CD4-positive, alpha-beta memory T cell (primary cell): ENCODE measurements at regions not wholly inside any gene's neighbourhood (a gene's known extent, or its start where the extent isn't known, plus 50 kb on each side); places are given as distances from the start of the nearest gene placed in this dataset.

Experiments
- CTCF ChIA-PET: fragments of 350-600 bp; sonication (Branson Sonifier 250); formaldehyde crosslinking; loops from one replicate; lab custom pipeline; 2021; ENCODE audit warnings: inconsistent platforms; ENCODE audit not compliant: partially characterized antibody; lab: Charles Lee
- POLR2A ChIA-PET: fragments of 350-600 bp; sonication (Branson Sonifier 250); formaldehyde crosslinking; loops from one replicate; lab custom pipeline; 2021; ENCODE audit not compliant: partially characterized antibody; lab: Charles Lee
- DNase-seq, 5 donors: peaks; one replicate each; pipeline versions ENCODE4 v3.0.0 to v3.0.0-alpha.2; 2020 to 2022; ENCODE audit warnings: mixed read lengths in 1 of 5
- H3K27ac ChIP-seq: one replicate; pipeline ENCODE4 v1.7.0; 2013; ENCODE audit warnings: low read depth, low read length
- H3K27me3 ChIP-seq: 2 replicates; pipeline ENCODE4 v1.7.0; 2013; ENCODE audit warnings: mild to moderate bottlenecking, low read length, moderate library complexity; ENCODE audit not compliant: insufficient read depth
- H3K36me3 ChIP-seq: 2 replicates; pipeline ENCODE4 v1.7.0; 2013; ENCODE audit warnings: mild to moderate bottlenecking, low read length, moderate library complexity; ENCODE audit not compliant: insufficient read depth
- H3K4me1 ChIP-seq: 2 replicates; pipeline ENCODE4 v1.7.0; 2013; ENCODE audit warnings: mild to moderate bottlenecking, low read length, moderate library complexity; ENCODE audit not compliant: insufficient read depth
- H3K4me3 ChIP-seq, 2 donors: one replicate each; pipeline ENCODE4 v1.7.0; 2013; ENCODE audit warnings: low read length in 2 of 2, mild to moderate bottlenecking in 1 of 2
- H3K9me3 ChIP-seq, 2 donors: one replicate each; pipeline ENCODE4 v1.7.0; 2013; ENCODE audit warnings: low read length in 2 of 2, control low read depth in 1 of 2; ENCODE audit not compliant: control insufficient read depth in 1 of 2
- H3K27ac Mint-ChIP-seq, 7 donors: one replicate each; pipeline ENCODE4 v1.8.0; 2020 to 2021; ENCODE audit warnings: mixed read lengths in 7 of 7, mild to moderate bottlenecking in 6 of 7, inconsistent platforms in 3 of 7, moderate library complexity in 3 of 7
- H3K27me3 Mint-ChIP-seq, 2 donors: one replicate each; pipeline ENCODE4 v1.8.0; 2020 to 2021; ENCODE audit warnings: mixed read lengths in 2 of 2
- H3K36me3 Mint-ChIP-seq, 2 donors: one replicate each; pipeline ENCODE4 v1.8.0; 2020 to 2021; ENCODE audit warnings: mixed read lengths in 2 of 2, inconsistent platforms in 1 of 2, mild to moderate bottlenecking in 1 of 2
- H3K4me1 Mint-ChIP-seq, 4 donors: one replicate each; pipeline ENCODE4 v1.8.0; 2020 to 2021; ENCODE audit warnings: mixed read lengths in 4 of 4, mild to moderate bottlenecking in 1 of 4
- H3K4me3 Mint-ChIP-seq, 8 donors: one replicate each; pipeline ENCODE4 v1.8.0; 2020 to 2021; ENCODE audit warnings: mixed read lengths in 8 of 8, mild to moderate bottlenecking in 7 of 8, moderate library complexity in 6 of 8, inconsistent platforms in 3 of 8
- H3K9me3 Mint-ChIP-seq, 8 donors: one replicate each; pipeline ENCODE4 v1.8.0; 2020 to 2021; ENCODE audit warnings: mixed read lengths in 8 of 8, mild to moderate bottlenecking in 5 of 8, inconsistent platforms in 3 of 8, moderate library complexity in 1 of 8
- intact Hi-C: fragments of 100-400 bp; cut with micrococcal nuclease; formaldehyde crosslinking; loops from one replicate; pipeline ENCODE4 v1.15.1; 2023

DNA sequence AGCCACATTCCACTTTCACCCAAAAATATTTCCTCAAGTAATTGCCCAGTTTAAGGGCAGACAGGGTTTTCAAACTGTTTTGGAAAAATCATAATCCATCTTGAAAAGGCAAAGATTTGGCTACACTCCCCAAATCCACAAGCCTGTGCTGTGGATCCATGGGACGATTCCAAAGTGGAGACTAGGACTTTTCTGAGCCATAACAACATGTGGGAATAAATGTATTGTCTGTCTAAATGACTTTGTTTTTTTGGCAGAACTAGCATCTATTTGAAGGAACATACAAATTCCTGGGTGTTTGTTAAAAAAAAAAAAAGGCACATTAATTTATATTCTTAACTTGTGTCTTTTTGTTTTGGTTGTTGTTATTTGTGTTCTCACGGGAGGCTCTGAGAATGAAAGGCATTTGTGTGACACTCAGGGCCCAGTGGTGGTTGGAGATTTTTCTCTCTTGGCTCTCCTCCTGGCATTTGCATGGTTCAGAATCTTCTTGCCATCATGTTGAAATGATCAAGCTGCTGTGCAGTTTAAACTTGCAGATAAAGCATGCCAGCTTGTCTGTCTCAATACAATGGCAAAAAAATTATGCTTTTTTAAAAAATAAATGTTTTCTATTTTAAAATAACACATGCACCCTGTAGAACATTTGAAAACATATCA, 277.4 kb downstream of the EN1 start:
- H3K27me3 Mint-ChIP-seq: peaks cover 1 to 2% of the 10 kb centered on the region in 2 donors
- no peak overlapping the region for H3K4me3 Mint-ChIP-seq
- no peak for DNase-seq
- H3K36me3 Mint-ChIP-seq: no peaks in the 10 kb centered on the region
- H3K27ac Mint-ChIP-seq: no peak overlapping the region
- Histone ChIP-seq H3K27me3 (no peaks in the 10 kb centered on the region), H3K4me3 (no peak overlapping the region), H3K4me1 (no peaks in the 10 kb centered on the region), H3K36me3 (no peaks in the 10 kb centered on the region), H3K27ac (no peak overlapping the region), H3K9me3 (no peaks in the 10 kb centered on the region)
- intact Hi-C loops: no loop called here
- no peaks in the 10 kb centered on the region for H3K4me1 Mint-ChIP-seq
- H3K9me3 Mint-ChIP-seq: no peaks in the 10 kb centered on the region
- CTCF ChIA-PET: no interaction called here
- POLR2A ChIA-PET: no interaction called here

DNA sequence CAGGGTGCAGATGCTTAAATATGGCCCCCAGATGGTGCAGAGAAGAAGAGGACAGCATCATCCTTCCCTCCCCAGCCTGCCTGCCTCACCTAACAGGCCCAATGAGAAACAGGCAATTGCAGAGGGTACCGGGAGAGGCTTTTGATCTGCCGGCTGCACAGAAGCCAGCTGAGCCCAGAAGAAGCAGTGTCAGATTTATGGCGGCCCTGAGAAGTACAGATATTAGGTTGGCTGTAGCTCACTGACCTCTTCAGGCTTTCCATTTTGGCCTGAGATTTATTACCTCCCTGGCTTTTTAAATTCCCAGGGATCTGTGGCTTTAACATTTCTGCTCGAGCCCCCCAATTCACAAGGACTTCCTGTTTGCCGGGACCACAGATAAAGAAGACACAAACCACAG, 278.7 kb downstream of the EN1 start:
- ChIA-PET CTCF (no interaction called here), POLR2A (no interaction called here)
- Mint-ChIP-seq H3K9me3 (no peaks in the 10 kb centered on the region), H3K27ac (no peak overlapping the region), H3K36me3 (no peaks in the 10 kb centered on the region), H3K4me3 (no peak overlapping the region), H3K27me3 (peaks cover 1 to 2% of the 10 kb centered on the region in 2 donors), H3K4me1 (no peaks in the 10 kb centered on the region)
- Histone ChIP-seq H3K9me3 (no peaks in the 10 kb centered on the region), H3K4me1 (no peaks in the 10 kb centered on the region), H3K27ac (no peak overlapping the region), H3K27me3 (no peaks in the 10 kb centered on the region), H3K36me3 (no peaks in the 10 kb centered on the region), H3K4me3 (no peak overlapping the region)
- no peak for DNase-seq
- intact Hi-C loops: no loop called here

DNA sequence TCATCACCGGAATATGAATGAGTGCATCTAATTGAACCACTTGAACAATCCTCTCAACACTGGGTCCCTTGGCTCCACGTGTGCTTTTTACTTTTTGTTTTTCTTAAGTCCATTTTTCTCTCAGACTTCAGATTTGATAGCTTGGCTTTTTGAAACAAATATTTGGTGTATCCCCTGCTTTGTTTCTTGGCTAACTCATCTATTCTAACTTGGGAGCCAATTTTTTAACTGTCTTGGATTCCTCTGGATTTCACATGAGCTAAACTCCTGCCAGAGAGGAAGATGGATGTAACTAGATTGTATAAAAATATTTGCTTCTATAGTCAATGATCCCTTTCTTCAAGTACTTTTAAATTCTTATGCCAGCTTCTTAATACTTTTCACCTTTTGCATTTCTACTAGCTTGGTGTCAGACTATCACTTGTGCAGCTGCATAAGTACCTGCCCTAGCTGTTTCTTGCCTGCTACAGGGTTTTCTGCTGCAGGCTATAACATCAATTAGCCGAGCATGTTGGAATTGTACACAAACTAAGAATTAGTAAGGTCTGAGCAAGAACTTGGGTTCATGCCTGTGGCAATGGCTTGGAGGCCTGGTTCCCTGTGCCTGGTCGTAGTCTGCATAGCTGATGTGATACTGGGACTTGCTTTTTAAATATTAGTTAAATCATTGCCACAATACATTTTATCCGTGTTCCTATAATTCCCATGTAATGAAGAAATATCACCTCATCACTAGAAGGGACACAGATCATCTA, 281.5 kb downstream of the EN1 start:
- no peak for DNase-seq
- Histone ChIP-seq H3K36me3 (no peaks in the 10 kb centered on the region), H3K9me3 (no peaks in the 10 kb centered on the region), H3K27me3 (no peaks in the 10 kb centered on the region), H3K4me1 (no peaks in the 10 kb centered on the region), H3K27ac (no peak overlapping the region), H3K4me3 (no peak overlapping the region)
- H3K4me3 Mint-ChIP-seq: no peak overlapping the region
- CTCF ChIA-PET: no interaction called here
- no peak overlapping the region for H3K27ac Mint-ChIP-seq
- POLR2A ChIA-PET: no interaction called here
- H3K36me3 Mint-ChIP-seq: no peaks in the 10 kb centered on the region
- intact Hi-C loops: no loop called here
- peaks cover 0 to 3% (median 0%) of the 10 kb centered on the region in 8 donors for H3K9me3 Mint-ChIP-seq
- no peaks in the 10 kb centered on the region for H3K4me1 Mint-ChIP-seq
- H3K27me3 Mint-ChIP-seq: peaks cover 1 to 2% of the 10 kb centered on the region in 2 donors

DNA sequence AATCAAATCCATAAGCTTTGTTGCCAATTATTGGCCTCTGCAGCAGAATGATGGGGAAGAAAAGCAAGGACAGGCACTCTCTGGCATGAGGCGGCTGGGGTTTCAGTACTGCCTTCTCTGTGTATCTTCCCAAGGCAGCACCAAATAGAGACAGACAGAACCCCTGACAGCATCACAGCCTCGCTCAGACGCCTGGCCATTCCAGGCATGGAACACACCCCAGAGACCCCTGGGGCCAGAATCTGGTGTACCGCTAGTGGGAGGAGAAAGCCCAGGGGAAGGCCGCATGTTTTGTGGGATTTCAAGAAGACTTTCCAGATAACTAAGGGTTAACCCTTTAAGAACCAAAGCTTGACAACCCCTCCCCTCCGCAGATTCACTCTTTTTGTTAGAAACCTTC, 282.1 kb downstream of the EN1 start:
- Mint-ChIP-seq H3K4me1 (no peaks in the 10 kb centered on the region), H3K9me3 (peaks cover 0 to 3% (median 0%) of the 10 kb centered on the region in 8 donors), H3K4me3 (no peak overlapping the region), H3K27me3 (peaks cover 1 to 2% of the 10 kb centered on the region in 2 donors), H3K27ac (no peak overlapping the region), H3K36me3 (no peaks in the 10 kb centered on the region)
- no peaks in the 10 kb centered on the region for H3K27me3 ChIP-seq
- ChIA-PET POLR2A (no interaction called here), CTCF (no interaction called here)
- no peak overlapping the region for H3K4me3 ChIP-seq
- DNase-seq: no peak
- H3K4me1 ChIP-seq: no peaks in the 10 kb centered on the region
- no peak overlapping the region for H3K27ac ChIP-seq
- H3K36me3 ChIP-seq: no peaks in the 10 kb centered on the region
- intact Hi-C loops: no loop called here
- no peaks in the 10 kb centered on the region for H3K9me3 ChIP-seq

DNA sequence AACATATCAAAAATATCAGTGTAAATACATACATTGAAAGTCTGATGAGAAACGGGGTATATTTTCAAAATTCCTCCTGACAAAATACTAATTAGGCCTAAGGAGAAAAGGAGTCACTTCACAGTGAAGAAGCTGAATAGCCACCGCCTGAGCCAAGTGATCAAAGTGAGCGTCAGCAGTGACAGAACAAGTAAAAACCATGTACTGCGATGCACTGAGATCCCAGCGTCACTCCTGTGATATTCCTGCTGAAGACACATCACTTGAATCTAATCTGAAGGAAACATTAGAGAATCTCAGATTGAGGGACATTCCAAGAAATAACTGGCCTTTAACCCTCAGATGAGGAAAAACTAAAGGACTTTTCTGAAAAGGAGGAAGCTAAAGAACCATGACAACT, 285.3 kb downstream of the EN1 start:
- intact Hi-C loops: no loop called here
- ChIA-PET CTCF (interaction anchor here (0.6 kb wide), 1 partner anchor 760 kb away, joined by 3 read pairs; no protein-coding TSS in a partner anchor), POLR2A (no interaction called here)
- H3K9me3 Mint-ChIP-seq: peaks cover 0 to 3% (median 0%) of the 10 kb centered on the region in 8 donors
- peaks cover 0 to 3% of the 10 kb centered on the region in 2 donors for H3K27me3 Mint-ChIP-seq
- Histone ChIP-seq H3K27me3 (no peaks in the 10 kb centered on the region), H3K9me3 (no peaks in the 10 kb centered on the region), H3K4me3 (no peak overlapping the region), H3K36me3 (no peaks in the 10 kb centered on the region), H3K4me1 (no peaks in the 10 kb centered on the region), H3K27ac (no peak overlapping the region)
- H3K27ac Mint-ChIP-seq: no peak overlapping the region
- H3K36me3 Mint-ChIP-seq: no peaks in the 10 kb centered on the region
- H3K4me1 Mint-ChIP-seq: no peaks in the 10 kb centered on the region
- no peak overlapping the region for H3K4me3 Mint-ChIP-seq
- DNase-seq: no peak

DNA sequence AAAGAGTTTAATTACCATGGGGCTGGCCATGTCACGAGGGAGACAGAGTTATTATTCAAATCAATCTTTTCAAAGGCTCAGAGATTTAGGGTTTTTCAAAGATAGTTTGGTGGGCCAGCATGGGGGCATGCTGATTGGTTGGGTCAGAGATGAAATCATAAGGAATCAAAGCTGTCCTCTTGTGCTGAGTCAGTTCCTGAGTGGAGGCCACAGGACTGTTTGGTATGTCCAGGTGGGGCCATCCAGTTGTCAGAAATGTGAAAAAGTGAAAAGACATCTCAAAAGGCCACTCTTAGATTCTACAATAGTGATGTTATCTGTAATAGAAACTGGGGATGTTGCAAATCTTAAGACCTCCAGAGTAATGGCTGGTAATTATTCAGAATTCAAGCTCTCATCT, 288.6 kb downstream of the EN1 start:
- no peak overlapping the region for H3K27ac ChIP-seq
- Mint-ChIP-seq H3K9me3 (peaks cover 0 to 6% (median 3%) of the 10 kb centered on the region in 8 donors), H3K4me1 (no peaks in the 10 kb centered on the region), H3K27ac (no peak overlapping the region), H3K4me3 (no peak overlapping the region), H3K36me3 (no peaks in the 10 kb centered on the region), H3K27me3 (peaks cover 0 to 2% of the 10 kb centered on the region in 2 donors)
- H3K4me1 ChIP-seq: no peaks in the 10 kb centered on the region
- CTCF ChIA-PET: no interaction called here
- no peaks in the 10 kb centered on the region for H3K9me3 ChIP-seq
- H3K4me3 ChIP-seq: no peak overlapping the region
- intact Hi-C loops: no loop called here
- no peaks in the 10 kb centered on the region for H3K27me3 ChIP-seq
- POLR2A ChIA-PET: no interaction called here
- no peaks in the 10 kb centered on the region for H3K36me3 ChIP-seq
- no peak for DNase-seq

DNA sequence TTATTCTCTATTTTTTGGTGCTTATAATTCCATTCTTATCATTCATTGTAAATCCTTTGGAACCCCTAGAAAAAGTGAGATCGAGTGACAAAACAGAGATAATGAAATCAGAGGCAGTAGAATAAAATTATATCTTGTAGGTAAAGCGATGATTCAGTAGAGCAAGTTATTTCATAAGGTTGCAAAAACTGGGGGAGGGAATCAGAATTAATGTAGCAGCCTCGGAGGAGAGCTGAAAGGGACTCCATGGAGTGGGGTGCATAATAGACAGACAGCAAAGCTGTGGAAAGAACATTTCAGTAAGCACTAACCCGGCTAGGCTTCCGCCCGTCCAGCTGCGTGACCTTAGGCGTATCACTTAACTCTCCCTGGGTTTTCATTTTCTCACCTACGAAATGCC, 289.7 kb downstream of the EN1 start:
- Mint-ChIP-seq H3K4me1 (no peaks in the 10 kb centered on the region), H3K4me3 (no peak overlapping the region), H3K9me3 (peaks cover 0 to 8% (median 4%) of the 10 kb centered on the region in 8 donors), H3K36me3 (no peaks in the 10 kb centered on the region), H3K27ac (no peak overlapping the region), H3K27me3 (peaks cover 2% of the 10 kb centered on the region in 2 donors)
- ChIA-PET POLR2A (no interaction called here), CTCF (no interaction called here)
- H3K9me3 ChIP-seq: no peaks in the 10 kb centered on the region
- no peak for DNase-seq
- H3K27me3 ChIP-seq: no peaks in the 10 kb centered on the region
- no peak overlapping the region for H3K4me3 ChIP-seq
- H3K4me1 ChIP-seq: no peaks in the 10 kb centered on the region
- H3K27ac ChIP-seq: no peak overlapping the region
- intact Hi-C loops: no loop called here
- no peaks in the 10 kb centered on the region for H3K36me3 ChIP-seq
